Activated T-cell treated with anti-CD3 and anti-CD28 coated beads for 24 hours (primary cell): ENCODE measurements at regions not wholly inside any gene's neighbourhood (a gene's known extent, or its start where the extent isn't known, plus 50 kb on each side); places are given as distances from the start of the nearest gene placed in this dataset.
A peak's percentile ranks its signal among the peaks of the same experiment; 100 is the strongest.
"Not testable (repeated sequence)": the region's sequence is repeated elsewhere in the genome, so short reads cannot be mapped to it uniquely, and the experiment has no call there.

Experiments
- DNase-seq: peaks from one replicate; pipeline ENCODE4 v3.0.0-alpha.2; 2020; ENCODE audit warnings: low read depth

DNA sequence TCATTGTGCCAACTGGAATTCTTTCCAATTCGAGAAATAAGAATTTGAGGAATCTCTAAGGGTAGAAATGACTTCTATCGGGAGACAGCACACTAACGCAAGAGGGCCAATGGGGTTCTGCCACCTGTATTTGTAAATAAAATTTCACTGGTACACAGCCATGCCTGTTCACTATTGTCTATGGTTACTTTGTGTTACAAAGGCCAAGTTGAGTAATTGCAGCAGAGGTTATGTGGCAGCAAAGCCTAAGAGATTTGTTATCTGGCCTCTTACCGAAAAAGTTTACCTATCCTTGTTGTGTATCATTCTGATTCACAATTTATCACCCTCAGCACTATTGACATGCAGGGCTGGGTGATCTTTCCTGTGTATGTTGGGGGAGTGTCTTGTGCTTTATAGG, 278.0 kb downstream of the KLF5 start:
- DNase-seq = no peak

DNA sequence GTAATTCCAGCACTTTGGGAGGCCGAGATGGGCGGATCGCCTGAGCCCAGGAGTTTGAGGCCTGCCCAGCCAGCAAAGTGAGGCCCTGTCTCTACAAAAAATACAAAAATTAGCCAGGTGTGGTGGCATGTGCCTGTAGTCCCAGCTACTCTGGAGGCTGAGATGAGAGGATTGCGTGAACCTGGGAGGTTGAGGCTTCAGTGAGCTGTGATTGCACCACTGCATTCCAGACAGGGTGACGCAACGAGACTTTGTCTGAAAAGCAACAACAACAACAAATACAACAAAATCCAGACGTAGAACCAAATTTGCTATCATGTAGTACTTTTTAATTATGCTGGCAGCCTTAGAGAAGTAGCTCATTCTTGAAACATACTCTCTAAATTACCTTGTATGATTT, 277.1 kb downstream of the KLF5 start:
- DNase-seq = no peak

DNA sequence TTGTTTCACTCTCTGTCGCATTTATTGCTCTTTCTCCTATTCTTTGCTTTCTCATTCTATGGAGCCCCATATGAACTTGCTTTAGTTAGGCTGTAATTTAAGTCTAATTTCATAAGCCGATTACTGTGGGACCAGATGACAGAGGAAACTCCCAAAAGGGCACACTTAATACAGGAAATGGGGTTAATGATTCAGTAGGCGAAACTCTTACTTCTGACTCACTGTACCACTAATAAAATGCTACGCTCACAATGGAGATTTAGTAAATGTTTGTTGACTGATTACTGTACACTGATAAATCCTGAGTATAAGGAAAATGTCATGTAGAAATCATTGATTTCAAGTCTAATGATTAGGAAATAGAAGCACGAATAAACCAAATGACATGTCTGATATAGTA, 276.4 kb downstream of the KLF5 start:
- no peak for DNase-seq

DNA sequence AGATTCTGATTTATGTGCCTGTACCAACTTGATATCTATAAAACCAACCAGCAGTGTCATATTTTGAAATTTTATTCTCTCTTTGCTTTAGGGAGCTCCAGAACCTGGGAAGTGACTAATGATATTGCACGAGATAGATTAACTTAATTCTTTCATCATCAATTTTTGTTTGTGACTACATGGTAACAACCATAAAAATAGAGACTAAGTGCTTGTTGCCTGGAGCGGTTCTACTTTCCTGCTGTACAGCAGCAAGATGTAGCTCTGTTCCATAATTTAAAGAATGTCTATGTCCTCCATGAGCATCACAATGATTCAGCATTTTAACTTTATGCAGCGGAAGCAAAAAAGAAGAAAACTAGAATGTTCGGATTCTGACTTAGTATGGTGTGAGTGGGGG, 275.6 kb downstream of the KLF5 start:
- no peak for DNase-seq

DNA sequence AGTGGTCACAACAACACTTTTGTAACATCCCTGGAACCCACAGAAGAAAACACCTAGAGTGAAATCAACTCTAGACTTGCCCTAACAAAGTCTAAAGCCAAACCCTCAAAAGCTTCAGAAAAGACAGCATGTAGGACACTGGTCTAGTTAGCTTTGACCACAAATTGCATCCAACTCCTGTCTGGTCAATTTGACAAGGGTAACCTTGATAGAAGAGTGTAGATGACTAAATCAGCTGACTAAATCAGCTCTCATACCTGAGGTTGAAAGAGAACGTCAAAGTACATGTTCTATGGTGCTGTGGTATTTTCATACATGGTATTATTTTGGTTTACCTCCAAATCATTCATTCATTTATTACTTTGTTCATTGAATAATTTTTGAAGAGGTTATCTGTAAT, 272.8 kb downstream of the KLF5 start:
- no peak for DNase-seq

DNA sequence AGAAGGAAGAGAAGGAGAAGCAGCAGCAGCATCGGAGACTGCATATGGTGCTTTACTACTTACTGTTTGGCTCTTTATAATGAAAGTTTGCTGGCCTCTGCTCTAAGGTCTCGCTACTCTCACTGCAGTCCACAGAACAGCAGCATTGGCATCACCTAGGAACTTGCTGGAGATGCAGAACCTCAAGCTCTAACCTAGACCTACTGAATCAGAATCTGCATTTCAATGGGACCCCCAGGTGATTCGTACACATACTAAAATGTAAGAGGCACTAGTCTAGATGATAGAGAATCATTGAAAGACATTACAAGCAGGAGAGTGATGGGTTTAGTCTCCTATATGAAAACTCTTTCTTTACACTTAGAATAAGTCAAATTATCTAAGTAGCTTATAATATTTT, 270.6 kb downstream of the KLF5 start:
- DNase-seq = no peak

DNA sequence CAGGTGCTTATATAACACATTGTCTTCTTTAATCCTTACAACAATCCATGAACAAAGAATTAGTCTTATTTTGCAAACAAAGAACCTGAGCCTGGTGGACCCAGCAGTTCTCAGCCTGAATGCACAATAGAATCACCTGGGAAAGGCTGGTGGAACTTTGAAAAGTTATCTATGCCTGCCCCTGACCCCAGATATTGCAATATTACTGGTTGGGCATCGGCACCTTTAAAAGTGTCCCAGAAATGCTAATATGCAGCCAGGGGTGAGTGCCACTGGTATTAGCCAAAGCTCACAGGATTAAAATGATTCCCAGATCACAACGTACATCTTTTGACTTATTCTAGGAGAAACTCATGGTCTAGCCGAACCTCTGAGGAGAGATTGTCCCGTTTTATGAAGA, 268.8 kb downstream of the KLF5 start:
- DNase-seq = no peak

DNA sequence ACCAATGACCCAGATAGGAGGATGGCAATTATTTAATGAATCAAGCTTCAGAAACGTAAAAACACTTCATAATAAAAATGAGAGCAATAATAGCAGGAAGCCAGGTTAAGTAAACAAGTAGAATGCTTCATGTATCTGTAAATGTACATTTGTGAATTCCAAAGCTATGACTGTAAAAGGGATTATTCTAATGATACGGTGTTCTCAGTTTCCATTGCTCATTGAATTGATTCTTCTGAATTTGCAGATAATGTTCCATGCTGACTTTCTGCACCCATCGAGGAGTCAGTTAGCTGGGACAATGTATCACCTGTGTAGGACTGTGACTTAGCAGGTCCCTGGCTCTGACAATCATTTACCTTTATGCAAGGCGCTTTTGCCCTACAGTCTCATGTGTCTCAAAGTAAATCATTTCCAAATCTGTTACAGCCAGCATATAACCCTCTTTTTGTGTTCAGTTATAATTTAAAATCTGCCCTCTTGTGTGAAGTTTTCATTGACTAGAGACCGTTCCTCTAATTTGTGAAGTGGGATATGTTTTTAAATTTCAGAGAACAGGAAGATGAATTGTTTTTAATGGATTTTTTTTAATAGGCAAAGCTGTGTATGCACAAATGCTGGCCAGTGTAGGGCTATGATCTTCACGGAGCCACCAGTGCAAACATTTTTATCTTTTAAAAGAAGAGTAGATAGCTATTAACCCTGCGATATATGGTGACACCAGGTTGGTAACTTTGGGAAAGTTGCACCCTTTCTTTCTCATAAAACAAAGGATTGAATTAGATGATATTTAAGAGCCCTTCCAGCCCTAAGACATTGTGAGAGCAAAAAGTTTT, 267.1 kb downstream of the KLF5 start:
- no peak for DNase-seq

DNA sequence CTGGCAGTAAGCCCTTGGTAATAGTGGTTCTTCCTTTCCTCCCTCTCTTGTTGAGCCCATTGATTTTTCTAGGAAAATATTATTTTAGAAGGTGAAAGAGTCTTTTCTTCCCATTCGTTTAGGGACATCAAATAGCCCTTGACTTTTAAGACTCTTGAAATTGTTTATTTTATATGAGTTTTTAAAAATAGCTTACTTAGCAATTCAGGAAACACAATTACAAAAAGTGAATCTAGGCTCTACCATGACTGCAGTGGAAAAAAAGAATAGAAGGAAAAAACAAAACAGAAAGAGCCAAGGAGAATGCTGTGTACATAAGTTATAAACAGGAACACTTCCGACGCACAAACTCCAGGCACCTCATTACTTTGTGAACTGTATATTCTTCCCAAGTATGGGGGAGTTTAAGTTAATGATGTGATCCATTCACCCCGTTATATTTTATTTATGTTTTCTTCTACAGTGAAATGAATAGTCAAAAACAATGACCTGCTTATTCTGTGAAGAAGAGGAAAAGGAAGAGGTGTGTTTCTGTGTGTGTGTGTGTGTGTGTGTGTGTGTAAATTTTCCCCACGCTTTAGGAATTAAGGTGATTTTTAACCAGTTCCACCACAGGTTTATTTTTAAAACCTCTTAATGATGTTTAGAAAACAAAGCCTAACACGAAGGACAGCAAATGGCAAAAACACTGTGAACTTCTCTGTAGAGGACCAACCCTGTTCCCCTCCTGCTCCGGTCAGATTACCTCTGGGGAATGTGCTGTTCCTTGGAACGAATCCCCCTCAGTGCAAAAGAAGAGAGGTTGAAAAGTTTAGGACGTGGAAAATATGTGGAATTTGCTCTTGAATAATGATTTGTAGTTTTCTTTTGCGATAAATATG, 266.3 kb downstream of the KLF5 start:
- no peak for DNase-seq

DNA sequence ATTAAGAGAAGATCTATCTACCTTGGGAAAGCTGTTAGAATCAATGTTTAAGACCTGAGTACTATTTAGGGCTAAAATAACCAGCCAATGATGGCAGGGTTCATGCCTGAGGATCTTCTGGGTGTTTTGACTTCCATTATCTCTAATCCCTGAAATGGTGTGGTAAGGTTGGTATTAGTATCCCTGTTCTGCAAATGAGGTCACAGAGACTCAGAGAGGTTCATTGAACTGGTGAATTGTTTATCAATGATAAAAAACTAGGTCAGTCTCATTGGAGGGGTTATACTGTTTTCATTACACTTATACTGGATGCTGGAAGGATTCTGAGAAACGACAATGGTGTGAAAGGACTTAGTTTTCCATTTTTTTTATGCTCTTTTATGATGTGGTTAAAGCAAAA, 264.8 kb downstream of the KLF5 start:
- DNase-seq = no peak

DNA sequence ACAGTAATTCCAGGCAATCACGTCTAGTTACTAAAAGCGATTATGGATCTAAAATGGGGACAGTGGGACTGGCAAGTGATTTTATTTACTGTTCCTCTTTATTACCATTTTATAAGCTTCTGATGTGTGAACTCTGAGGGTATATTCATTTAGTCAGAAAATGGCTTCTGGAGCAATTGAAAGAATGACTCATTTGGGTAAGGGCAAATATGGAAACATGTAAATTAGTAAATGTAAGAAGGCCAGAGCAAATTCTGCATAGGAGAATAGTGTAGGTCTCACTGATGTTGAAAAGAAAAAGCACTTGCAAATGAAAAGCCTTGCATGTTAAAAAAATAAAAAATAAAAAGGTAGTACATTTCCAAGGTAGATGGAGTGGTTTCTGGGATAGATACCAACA, 262.2 kb downstream of the KLF5 start:
- no peak for DNase-seq

DNA sequence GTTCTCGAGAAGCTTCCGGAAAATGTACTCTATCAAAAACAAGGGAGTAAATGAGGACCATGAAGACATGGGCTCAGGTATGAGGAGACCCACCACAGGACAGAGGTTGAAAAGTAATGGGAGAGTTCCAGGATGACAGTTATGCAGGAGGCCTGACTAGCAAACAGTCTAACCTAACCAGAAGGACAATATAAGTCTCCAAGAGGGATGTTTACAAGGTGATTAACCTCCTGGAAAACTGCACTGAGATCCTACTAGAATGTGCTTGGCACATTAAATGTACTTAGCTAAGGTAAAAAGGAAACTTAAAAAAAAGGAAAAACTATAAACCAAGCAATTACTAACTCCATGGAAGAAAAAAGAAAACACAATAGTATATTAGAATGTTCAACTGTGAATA, 258.3 kb downstream of the KLF5 start:
- no peak for DNase-seq

DNA sequence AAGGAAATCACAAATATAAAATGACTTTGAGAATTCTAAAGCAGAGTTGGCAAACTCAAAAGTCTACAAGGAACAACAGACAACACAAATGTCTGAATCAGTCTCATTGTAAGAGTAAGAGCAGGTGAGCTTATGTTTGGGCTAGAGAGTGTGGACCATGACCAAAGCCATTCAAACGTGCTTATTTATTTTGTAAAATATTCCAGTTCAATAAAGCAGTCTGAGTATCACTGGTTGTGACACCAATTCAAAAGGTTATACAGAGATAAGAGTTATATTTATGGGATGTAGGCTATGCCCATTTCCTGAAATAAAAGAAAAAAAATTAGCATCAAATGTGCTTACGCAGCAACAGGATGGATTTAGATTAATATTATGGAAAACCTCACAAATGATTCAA, 251.6 kb downstream of the KLF5 start:
- DNase-seq = no peak

DNA sequence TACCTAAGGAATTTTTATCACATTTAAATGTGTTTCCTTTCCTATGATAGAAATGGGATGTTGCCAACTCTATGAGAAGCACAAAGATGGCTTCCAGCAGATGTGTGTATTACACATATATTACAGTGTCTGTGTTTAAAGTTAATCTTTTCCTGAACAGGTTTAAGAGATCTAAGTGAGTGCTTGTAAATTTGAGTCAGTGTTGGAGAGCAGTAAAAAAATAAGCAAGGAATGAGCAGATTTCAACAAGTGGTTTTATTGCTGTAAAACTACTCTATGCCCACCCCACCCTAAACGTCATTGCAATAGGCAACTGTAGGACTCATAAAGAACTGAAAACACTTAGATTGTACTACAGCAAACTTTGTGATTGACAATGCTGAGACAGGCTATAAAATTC, 248.7 kb downstream of the KLF5 start:
- DNase-seq = no peak

DNA sequence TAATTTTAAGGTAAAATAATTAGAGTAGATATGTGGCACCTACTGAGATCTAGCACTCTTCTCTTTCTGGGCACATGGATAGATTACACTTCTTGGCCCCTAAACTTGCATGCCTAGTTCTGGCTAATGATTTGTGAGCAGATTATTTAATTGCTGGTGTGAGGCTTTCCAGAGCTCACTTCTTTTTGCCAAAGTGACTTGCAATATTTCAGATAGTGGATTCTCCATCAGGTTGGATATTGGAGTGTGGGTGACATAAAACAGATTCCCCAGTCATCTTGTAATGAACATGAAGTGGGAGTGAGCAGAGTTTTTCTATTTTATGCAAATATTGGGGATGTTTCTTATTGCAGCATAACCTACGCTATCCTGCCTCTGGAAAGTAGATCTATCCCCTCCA, 247.9 kb downstream of the KLF5 start:
- no peak for DNase-seq

DNA sequence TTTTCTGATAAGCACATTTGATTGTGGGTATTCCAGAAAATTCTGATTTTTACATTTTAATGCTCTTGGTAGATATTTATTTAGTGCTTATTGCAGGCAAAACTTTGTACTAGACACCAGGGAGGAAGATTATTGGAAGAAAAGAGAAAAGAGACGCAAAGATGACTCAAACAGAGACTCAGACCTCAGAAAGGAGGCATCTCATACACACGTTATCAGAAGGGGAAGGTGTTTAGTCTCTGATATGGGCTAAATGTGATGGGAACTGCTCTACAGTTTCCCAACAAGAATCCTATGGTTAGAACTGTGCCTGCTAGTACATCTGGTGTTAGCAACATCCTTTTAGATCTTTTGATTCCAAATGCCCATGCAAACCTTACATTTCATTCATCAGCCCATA, 245.6 kb downstream of the KLF5 start:
- DNase-seq = no peak

DNA sequence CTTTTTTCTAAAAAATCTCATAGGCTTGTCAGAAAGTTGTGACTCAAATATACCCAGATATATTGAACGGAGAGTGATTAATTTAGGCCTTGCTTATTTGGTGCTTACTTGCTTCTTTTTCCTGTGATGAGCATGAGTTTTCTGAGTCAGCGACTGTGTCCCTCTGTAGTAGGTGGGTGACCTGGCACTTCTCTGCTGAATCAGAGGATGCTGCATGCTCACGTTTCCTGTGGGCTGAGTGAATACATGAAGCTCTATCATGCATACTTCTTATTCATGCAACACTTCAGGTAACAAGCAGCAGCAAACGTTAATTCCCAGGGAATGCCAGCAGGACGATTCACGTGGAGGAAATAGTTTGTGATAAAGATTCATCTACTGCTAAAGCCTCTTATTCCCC, 245.0 kb downstream of the KLF5 start:
- peak; percentile 9 for DNase-seq

DNA sequence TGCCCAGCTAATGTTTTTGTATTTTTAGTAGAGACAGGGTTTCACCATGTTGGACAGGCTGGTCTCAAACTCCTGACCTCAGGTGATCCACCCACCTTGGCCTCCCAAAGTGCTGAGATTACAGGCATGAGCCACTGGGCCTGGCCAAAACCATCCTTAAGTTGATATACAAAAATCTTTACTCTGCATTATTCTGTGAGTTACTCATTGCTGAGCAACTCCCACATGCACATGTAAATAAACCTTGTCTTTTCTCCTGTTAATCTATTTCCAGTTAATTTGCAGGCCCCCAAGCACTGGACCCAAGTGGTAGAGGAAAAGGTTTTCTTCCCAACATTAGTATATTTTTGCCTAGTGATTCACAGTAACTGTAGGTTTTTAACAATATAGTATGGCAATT, 242.8 kb downstream of the KLF5 start:
- not testable (repeated sequence) for DNase-seq

DNA sequence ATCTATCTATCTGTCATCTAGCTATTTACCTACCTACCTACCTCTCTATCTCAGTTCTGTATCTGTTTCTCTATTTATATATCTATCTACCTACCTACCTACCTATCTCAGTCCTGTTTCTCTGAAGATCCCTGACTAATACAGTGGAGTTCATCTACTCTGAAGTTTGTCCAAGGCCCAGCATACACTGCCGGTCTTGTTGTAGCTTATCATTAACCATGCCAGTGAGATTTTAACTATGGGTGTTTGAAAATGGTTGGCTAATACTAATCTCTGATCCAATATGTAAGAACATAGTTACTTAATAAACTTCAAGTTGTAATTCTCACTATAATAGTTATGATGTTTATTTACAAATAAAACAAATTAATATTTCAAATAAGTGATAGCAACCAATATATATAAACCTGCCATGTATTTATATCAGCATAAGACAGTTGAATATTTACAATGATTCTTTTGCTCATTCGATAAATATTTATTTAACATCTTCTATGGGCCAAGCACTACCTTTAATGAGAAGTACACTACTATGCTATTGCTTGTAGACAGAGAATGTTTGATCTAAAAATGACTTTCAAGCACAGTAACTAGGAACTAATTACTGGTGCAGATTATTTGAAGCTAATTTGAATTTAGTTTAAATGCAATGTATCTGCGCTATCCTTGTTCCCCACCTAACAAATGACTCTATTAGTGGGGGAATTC, 242.1 kb downstream of the KLF5 start:
- DNase-seq = no peak

DNA sequence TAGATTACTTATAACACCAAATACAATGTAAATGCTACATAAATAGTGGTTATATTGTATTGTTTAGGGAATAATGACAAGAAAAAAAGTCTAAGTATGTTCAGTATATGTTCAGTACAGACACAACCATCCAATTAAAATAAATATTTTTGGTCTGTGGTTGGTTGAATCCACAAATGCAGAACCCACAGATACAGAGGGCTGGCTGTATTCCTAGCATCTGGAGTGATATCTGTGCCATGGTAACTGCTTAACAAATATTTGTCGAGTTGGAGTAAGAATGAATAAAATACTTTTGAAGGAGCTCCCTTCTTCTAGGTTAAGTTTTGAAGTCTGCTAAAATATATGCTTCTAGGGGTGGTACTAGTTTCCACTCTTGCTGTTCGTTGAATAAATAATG, 241.0 kb downstream of the KLF5 start:
- no peak for DNase-seq

DNA sequence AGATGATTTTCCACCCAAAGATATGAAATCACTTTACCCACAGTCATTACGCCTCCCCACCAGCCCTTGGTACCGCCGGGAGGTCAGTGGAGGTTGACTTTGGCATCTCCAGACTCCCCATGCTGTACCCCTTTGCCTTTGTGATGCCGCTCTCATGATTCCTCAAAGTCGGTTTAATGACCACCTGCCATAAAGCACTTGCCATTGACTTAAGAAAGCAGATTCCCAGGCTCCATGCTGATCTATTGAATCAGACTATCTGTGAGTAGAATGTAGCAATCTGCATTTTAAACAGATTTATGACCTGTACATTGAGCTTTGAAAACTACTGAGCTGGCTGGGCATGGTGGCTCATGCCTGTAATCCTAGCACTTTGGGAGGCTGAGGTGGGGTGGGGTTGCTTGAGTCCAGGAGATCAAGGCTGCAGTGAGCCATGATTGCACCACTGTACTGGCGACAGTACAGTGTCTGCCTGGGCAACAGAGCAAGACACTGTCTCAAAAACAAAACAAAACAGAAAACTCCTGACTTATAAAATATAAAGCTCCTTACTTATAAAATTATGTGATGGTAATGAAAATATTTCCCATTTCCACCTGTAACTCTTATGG, 235.2 kb downstream of the KLF5 start:
- DNase-seq = no peak

DNA sequence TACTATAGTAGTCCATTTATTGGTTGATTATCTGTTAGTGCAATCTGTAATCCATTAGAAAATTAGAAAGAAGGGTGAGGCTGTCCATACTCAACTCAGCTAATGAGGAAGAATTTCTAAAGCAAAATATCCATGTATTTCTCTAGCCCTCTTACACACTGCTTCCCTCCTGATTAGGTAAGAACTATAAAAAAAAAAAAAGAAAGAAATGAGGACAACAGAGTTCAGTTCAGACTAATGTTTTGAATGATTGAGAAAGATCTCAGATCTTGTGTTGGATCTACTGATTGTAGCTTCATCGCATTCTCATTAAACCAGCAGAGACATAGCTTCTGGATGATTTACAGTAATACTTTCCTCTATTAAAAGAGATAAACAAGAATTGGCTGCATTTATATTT, 233.3 kb downstream of the KLF5 start:
- DNase-seq = no peak
